HG02852 (cell line): ENCODE measurements at regions not wholly inside any gene's neighbourhood (a gene's known extent, or its start where the extent isn't known, plus 50 kb on each side); places are given as distances from the start of the nearest gene placed in this dataset.

ENCODE experiments used
- ATAC-seq: cut with Tn5 transposase; IDR thresholded peaks from one replicate; pipeline ENCODE4 v1.9.1; 2021; ENCODE audit warnings: mild to moderate bottlenecking, moderate library complexity; ENCODE audit not compliant: unreplicated experiment

GRCh38 chr18:56383349-56383748 is 255.0 kb downstream of the TXNL1 start:
- ATAC-seq: no peak

- no peak for ATAC-seq
Measured at GRCh38 chr18:56382541-56382940, 255.9 kb downstream of the TXNL1 start.

GRCh38 chr18:56381196-56381595 is 257.2 kb downstream of the TXNL1 start:
- ATAC-seq: no peak

GRCh38 chr18:56380685-56381084 is 257.7 kb downstream of the TXNL1 start:
- ATAC-seq: no peak

GRCh38 chr18:56379256-56379655 is 259.1 kb downstream of the TXNL1 start:
- no peak for ATAC-seq

GRCh38 chr18:56377231-56377630 is 261.2 kb downstream of the TXNL1 start:
- no peak for ATAC-seq

- no peak for ATAC-seq
Measured at GRCh38 chr18:56374007-56374655, 264.3 kb downstream of the TXNL1 start.

GRCh38 chr18:56373601-56374000 is 264.8 kb downstream of the TXNL1 start:
- no peak for ATAC-seq

GRCh38 chr18:56368066-56368465 is 270.3 kb downstream of the TXNL1 start:
- no peak for ATAC-seq

GRCh38 chr18:56358608-56359280 is 279.6 kb downstream of the TXNL1 start:
- ATAC-seq: no peak

GRCh38 chr18:56353663-56354260 is 284.6 kb downstream of the TXNL1 start:
- ATAC-seq: no peak

GRCh38 chr18:56351911-56352500 is 286.4 kb downstream of the TXNL1 start:
- ATAC-seq: no peak

GRCh38 chr18:56337507-56337906 is 300.9 kb downstream of the TXNL1 start:
- no peak for ATAC-seq

- ATAC-seq: no peak
Measured at GRCh38 chr18:56333839-56334238, 304.6 kb downstream of the TXNL1 start.

GRCh38 chr18:56333146-56333545 is 305.2 kb downstream of the TXNL1 start:
- no peak for ATAC-seq

GRCh38 chr18:56332371-56332770 is 306.0 kb downstream of the TXNL1 start:
- no peak for ATAC-seq

- ATAC-seq: no peak
Measured at GRCh38 chr18:56330366-56331110, 307.9 kb downstream of the TXNL1 start.

GRCh38 chr18:56329536-56329935 is 308.9 kb downstream of the TXNL1 start:
- ATAC-seq: no peak

- ATAC-seq: no peak
Measured at GRCh38 chr18:56327191-56327885, 311.1 kb downstream of the TXNL1 start.

GRCh38 chr18:56326336-56327072 is 311.9 kb downstream of the TXNL1 start:
- no peak for ATAC-seq
